Activated CD4-positive, alpha-beta T cell treated with anti-CD3 and anti-CD28 coated beads for 4 hours (primary cell): ENCODE measurements at regions not wholly inside any gene's neighbourhood (a gene's known extent, or its start where the extent isn't known, plus 50 kb on each side); places are given as distances from the start of the nearest gene placed in this dataset.
"Not testable (repeated sequence)": the region's sequence is repeated elsewhere in the genome, so short reads cannot be mapped to it uniquely, and the experiment has no call there.

Experiments
- DNase-seq, 2 donors: peaks; one replicate each; pipeline ENCODE4 v3.0.0-alpha.2; 2020

- DNase-seq = no peak
These were observed 56.7 kb downstream of the CCDC74A start for GRCh38 chr2:131584380-131584779.

GRCh38 chr2:131584940-131585339 is 57.3 kb downstream of the CCDC74A start:
- DNase-seq = no peak

DNA sequence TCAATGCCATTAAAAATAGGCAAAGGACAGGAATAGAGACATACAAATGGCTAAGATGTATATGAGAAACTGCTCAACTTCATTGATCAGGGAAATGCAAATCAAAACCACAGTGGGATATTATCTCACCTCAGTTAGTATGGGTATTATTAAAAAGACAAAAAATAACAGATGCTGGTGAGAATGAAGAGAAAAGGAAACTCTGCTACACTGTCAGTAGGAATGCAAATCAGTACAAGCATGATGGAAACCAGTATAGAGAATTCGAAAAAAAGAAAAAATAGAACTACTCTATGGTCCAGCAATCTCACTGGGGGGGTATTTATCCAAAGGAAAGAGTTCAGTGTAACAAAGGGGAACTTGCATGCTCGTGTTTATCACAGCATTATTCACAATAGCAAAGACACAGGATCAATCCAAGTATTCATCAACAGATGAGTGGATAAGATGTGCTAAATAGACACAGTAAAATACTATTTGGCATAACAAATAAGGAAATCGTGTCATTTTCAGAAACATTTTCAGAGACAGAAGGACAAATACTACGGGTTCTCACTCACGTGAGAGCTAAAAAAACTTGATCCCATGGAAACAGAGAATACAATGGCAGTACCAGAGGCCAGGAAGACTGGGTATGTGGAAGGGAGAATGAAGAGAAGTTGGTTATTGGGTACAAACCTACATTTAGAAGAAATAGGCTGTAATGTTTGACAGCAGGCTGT is 60.6 kb downstream of the CCDC74A start:
- no peak for DNase-seq

- not testable (repeated sequence) for DNase-seq
These were observed 61.4 kb downstream of the CCDC74A start for GRCh38 chr2:131589126-131589525.

DNA sequence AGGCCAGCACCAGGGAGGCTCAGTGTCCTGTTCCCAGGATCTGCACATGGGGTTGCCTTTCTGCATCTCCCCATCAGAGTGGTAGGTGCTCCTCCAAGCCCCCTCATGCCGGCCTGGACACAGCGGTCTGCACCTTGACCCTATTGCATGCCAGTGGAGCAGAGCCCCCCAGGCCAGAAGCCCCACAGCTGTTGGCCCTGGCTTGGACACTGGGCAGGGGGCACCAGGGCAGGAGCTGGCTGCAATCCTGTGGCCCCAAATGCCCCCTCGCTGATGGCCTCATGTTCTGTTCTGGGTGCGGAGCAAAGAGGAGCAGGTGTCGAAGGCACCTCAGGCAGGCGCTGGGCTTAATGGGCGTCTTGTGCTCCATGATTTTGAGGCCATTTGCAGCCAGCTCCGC is 62.7 kb downstream of the CCDC74A start:
- no peak for DNase-seq

DNA sequence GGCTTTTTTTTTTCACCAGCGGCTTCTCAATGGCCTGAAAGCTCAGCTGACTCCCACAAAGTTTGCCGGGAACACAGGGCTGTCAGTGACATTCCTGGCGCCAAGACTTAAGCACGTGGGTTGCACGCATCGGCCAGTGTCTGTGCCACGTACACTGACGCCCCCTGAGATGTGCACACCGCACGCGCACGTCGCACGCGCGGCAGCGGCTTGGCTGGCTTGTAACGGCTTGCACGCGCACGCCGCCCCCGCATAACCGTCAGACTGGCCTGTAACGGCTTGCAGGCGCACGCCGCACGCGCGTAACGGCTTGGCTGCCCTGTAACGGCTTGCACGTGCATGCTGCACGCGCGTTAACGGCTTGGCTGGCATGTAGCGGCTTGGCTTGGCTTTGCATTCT is 63.2 kb downstream of the CCDC74A start:
- no peak for DNase-seq

GRCh38 chr2:131596561-131596960 is 68.9 kb downstream of the CCDC74A start:
- not testable (repeated sequence) for DNase-seq

- DNase-seq = not testable (repeated sequence)
These were observed 74.8 kb downstream of the CCDC74A start for GRCh38 chr2:131602444-131602843.

GRCh38 chr2:131604652-131605051 is 77.0 kb downstream of the CCDC74A start:
- DNase-seq = not testable (repeated sequence)

- DNase-seq = not testable (repeated sequence)
These were observed 78.7 kb downstream of the CCDC74A start for GRCh38 chr2:131606366-131606765.

- not testable (repeated sequence) for DNase-seq
These were observed 79.4 kb downstream of the CCDC74A start for GRCh38 chr2:131607056-131607455.

DNA sequence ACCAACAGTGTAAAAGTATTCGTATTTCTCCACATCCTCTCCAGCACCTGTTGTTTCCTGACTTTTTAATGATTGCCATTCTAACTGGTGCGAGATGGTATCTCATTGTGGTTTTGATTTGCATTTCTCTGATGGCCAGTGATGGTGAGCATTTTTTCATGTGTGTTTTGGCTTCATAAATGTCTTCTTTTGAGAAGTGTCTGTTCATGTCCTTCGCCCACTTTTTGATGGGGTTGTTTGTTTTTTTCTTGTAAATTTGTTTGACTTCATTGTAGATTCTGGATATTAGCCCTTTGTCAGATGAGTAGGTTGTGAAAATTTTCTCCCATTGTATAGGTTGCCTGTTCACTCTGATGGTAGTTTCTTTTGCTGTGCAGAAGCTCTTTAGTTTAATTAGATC is 86.9 kb downstream of the CCDC74A start:
- not testable (repeated sequence) for DNase-seq

DNA sequence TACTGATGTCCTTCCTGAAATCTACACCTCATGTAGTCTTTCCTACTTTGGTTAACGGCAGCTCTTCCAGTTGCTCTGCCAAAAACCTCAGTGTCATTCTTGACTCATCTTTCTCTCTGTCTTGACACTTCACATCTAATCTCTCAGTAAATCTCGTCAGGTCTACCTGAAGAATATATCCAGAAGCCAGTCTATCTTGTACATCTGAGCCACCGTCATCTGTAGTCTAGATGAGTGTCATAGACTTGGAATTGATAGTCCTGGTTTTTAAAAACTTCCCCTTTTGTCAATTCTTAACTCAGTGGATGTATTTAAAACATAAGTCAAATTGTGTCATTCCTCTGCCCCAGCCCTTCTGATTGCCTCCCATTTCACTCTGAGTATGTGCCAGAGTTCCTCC is 90.6 kb downstream of the CCDC74A start:
- DNase-seq = not testable (repeated sequence)

DNA sequence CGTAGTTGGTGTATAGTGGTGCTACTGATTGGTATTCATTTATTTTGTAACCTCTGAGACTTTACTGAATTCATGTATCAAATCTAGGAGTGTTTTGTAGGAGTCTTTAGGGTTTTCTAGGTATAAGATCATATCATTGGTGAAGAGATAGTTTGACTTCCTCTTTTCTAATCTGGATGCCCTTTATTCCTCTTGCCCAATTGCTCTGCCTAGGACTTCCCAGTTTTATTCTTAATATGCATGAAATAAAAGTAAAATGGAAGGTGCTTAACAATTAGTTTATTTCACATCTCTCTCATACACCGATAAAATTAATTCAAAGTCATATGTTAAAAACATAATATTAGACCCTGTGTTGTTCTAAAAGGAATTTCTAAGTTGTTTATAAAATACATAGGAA is 95.2 kb downstream of the CCDC74A start:
- not testable (repeated sequence) for DNase-seq

GRCh38 chr2:131626011-131626410 is 98.3 kb downstream of the CCDC74A start:
- DNase-seq = not testable (repeated sequence)

GRCh38 chr2:131626565-131626964 is 98.9 kb downstream of the CCDC74A start:
- DNase-seq = not testable (repeated sequence)

- not testable (repeated sequence) for DNase-seq
These were observed 100.1 kb downstream of the CCDC74A start for GRCh38 chr2:131627777-131628176.

DNA sequence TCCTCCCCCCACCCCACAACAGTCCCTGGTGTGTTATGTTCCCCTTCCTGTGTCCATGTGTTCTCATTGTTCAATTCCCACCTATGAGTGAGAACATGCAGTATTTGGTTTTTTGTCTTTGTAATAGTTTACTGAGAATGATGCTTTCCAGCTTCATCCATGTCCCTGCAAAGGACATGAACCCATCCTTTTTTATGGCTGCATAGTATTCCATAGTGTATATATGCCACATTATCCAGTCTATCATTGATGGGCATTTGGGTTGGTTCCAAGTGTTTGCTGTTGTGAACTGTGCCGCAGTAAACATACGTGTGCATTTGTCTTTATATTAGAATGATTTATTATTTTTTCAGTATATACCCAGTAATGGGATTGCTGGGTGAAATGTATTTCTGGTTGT is 104.0 kb downstream of the CCDC74A start:
- not testable (repeated sequence) for DNase-seq

GRCh38 chr2:131633405-131633804 is 105.7 kb downstream of the CCDC74A start:
- DNase-seq = not testable (repeated sequence)

- DNase-seq = not testable (repeated sequence)
These were observed 106.4 kb downstream of the CCDC74A start for GRCh38 chr2:131633827-131634695.

GRCh38 chr2:131635611-131636010 is 107.9 kb downstream of the CCDC74A start:
- DNase-seq = no peak

DNA sequence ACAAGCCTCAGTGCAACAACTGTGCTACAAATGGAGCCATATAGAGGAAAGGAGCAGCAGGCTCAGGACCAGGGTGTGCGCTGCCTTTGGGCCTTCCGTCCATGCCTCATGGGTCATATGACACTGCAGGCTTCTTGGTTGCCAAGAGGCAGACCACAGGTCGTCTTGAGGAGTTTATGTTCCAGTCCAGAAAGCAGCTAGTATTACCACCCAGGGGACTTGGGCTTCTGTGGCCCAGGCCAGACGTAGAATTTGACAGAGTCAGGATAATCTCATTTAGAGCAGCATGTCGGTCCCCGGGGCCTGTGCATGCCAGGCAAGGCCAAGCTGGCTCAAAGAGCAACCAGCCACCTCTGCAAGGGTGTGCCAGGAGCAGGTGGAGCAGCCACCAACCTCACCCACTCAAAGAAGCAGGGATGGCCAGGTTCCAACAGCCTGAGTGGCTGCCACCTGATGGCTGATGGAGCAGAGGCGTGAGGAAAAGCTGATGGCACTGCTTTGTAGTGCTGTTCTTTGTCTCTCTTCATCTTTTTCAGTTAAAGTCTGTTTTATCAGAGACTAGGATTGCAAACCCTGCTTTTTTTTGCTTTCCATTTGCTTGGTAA is 109.1 kb downstream of the CCDC74A start:
- DNase-seq = not testable (repeated sequence)

GRCh38 chr2:131639001-131639620 is 111.4 kb downstream of the CCDC74A start:
- not testable (repeated sequence) for DNase-seq
